T-helper 2 cell (primary cell): ENCODE measurements at regions not wholly inside any gene's neighbourhood (a gene's known extent, or its start where the extent isn't known, plus 50 kb on each side); places are given as distances from the start of the nearest gene placed in this dataset.
"Not testable (repeated sequence)": the region's sequence is repeated elsewhere in the genome, so short reads cannot be mapped to it uniquely, and the experiment has no call there.

Experiments used
- DNase-seq, 5 experiments: peaks; one replicate each; pipeline versions ENCODE4 v3.0.0 to v3.0.0-alpha.2; 2012 to 2022

DNA sequence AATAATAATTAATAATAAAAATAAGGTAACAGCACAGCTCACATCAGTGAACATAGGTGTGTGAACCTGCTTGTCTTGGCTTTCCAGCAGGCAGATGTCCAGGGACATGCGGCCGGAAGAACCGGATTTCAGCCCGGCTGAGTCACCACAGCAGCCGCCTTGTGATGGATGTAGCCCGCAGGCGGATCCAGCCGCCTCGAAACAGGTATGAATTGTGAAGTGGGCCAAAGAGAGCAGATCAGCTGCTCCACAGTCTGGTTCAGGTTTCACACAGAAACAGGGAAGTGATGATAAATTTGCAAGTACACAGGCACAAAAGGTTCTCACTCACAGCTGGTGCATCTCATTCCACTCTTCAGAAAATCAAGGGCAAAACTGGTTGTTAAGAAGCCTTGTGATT, 55.1 kb downstream of the ID4 start:
- DNase-seq, result no peak

DNA sequence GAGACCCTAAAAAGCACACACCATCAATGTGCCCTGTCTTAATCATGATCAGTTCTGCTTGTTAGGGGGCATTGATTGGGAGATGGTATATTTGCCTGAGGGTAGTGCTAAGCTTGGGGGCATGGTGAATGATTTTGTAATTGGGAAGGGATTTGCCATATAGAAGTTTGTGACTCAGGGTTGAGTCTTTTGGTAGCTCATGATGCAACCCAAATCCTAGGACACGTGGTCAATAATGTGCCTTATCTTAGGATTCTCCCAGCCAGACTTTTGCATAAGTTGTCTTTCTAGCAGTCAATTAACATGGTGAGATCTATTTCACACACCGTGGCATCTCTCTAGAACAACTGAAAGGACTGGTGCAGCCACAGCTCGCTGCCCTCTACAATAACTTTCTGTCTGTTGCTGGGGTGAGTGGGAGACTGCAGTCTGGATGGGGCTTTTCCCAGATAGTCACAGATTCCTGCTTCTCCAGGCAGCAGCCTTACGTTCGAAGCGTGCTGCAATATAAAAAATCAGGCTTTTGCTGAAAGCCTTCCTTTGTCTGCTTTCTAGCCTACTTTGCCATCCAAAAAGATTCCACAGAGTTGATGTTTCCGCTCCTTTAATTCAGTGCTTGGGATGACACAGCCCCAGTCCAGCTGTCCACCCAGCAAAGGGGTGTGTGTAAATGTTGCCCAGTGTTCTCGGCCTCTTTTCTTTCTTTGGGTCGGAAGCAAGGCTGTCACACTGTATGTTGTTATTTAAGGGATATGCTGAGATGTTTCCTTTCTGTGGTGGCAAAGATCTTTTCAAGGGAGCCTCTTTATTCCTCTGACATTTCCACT, 58.9 kb downstream of the ID4 start:
- DNase-seq, result no peak

DNA sequence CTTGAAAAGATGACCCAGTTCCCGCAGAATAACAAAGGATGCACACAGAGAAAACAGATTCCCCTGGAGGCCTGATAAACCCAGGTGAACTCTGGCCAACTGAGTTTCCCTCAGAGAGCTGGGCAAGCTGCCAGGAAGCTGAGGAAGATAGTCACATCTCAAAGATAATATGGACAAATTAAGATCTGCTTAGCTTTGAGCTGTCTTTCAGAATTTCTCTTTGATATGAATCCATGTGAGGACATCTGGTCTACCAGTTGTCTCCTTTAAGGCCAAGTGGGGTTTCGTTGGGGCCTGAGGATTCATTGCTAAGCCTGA, 59.5 kb downstream of the ID4 start:
- no peak for DNase-seq

DNA sequence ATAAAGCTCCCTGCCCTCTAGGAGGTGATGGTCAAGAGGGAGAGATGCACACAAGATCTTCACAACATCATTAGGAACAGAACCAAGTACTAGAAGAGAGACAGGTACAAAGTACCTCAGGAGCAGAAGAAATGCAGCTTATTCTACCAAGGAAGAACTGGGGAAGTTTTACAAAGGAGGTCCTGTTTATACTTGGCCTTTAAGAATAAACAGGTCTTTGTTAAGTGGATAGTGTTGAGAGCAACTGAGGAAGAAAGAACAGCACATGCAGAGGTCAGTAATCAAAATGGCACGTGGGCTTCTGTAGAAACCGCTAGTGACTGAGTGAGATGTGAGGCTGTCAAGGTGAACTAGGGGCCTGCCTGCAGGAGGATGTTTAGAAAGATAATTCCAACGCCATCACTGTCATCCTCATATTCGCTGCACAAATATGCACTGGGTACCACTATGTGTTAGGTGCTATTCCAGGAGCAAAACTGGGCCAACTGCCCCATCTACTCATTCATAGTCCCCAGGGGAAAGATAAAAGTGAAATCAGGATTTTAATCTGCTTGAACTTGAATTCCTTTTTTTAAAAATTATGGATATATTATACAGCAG, 61.1 kb downstream of the ID4 start:
- DNase-seq, result no peak

DNA sequence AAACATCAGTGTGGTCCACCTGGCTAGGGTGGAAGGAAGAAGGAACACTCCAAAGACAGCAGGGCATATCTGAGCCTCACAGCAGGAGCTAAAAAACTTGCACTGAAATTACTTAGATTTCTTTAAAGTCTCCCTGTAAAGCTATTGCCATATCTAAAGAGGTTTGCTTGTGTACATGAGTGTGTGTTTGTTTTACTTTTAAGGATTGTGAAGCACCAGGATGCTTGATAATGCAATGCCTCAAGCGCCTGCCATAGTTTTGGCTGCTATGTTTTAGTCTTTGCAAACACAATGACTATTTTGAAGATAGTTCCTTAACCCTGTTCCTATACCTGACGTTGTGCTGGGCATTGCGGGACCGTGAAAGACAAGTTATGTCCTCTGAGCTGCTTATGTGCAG, 65.0 kb downstream of the ID4 start:
- no peak for DNase-seq

DNA sequence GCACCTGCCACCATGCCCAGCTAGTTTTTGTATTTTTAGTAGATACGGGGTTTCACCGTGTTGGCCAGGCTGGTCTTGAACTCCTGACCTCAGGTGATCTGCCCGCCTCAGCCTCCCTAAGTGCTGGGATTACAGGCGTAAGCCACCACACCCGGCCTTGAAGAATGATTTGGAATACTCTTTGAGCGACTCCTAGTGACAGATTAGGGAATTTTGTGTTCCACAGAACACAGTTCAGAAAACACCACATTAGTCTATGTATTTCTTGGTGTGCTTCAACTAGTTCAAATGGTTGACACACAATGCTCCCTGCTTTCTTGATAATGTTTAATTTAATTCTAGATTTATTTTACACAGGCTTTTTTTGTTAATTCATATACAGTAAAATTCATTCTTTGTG, 67.2 kb downstream of the ID4 start:
- DNase-seq, result not testable (repeated sequence)

DNA sequence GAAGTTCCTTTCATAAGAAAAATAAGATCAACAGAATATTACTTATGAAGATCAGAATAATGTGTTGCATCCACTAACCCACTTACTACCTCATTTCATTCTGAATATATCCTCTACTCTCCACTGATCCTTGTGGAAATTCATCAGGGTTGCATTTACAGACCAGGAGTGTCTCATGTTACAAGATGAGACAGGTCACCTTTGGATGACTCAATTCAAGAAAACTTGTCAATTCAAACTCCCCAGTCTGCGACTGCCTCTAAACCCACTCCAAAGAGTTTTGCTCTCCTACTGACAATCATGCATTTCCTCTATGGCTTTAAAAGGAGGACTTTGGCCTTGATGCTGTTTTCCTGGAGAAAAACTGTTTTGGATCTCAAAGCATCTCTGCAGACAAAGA, 68.4 kb downstream of the ID4 start:
- DNase-seq, result no peak

DNA sequence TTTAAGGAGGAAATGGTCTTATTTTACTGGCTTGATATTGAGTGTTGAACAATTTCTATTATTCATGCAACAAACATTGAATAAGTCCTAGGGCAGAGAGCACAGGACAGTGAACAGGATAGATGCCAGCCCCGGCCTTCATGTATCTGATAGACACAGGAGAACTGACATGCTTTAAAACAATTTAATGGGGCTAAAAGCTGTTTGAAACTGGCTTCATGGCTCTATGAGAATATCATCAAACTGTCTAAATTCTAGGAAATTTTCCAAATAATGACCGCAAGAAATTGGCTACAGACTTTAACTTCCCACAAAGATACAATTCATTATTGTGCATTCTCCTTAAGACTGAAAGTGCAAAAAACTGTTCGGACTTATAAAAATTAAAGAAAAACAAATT, 69.0 kb downstream of the ID4 start:
- DNase-seq, result no peak

DNA sequence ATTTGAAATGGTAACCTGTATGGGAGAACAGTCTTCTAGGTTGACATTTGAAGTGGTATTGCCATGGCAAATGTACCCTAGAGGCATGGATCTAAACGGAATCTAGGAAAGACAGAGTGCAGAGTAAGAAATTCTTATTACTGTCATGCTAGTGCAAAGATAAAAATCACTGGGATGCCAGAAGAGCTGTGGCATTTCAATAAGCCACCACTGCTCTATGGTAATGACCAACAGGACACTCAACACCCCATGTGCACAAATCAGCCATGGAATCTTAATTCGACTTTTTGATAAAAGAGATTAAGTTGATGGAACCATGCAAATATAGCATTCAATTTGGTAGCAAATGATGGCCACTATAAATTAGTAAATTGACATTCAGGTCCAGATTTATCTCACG, 74.1 kb downstream of the ID4 start:
- DNase-seq, result no peak

DNA sequence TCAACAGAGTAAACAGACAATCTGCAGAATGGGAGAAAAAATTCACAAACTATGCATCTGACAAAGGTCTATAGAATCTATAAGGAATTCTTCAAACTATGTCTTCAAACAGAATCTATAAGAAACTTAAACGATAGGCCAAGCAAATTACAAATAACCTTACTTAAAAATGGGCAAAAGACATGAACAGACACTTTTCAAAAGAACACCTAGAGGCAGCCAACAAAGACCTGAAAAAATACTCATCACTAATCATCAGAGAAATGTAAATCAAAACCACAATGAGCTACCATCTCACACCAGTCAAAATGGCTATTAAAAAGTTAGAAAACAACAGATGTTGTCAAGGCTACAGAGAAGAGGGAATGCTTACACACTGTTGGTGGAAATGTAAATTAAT, 81.3 kb downstream of the ID4 start:
- DNase-seq, result no peak

DNA sequence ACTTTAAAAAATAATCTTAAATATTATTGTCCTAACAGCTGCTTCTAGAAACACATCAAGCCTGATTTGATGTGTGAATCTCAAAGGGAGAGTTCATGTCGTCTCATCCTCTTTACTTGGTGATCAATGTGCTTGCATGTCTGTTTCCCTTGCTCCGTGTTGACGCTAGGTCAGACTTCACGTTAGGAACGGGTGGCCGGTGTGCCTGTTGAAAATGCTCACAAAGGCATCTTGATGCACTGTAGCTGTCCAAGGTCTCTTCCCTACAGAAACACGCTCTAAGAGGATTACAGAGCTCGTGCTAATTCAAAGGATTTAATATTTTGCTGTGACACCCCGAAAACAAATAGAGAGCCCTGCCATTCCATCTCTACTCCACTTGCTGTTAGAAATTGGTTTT, 84.6 kb downstream of the ID4 start:
- no peak for DNase-seq

DNA sequence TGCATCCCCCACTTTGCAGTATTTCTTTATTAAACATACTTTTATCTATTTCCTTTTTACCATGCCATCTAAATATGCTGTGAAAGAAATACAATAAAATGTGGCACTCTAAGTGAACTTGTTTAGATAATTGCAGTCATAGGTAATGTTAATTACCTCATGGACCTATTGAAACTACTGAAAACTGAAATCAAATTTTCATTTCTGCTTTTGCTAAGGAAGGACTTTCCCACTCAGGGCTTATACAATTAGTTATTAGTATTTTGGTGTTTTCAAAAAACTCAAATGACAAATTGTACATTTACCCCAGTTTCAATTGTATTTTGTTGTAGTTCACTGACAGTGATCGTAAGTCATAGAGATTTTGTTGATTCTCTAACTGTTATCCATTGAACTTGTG, 88.4 kb downstream of the ID4 start:
- no peak for DNase-seq

DNA sequence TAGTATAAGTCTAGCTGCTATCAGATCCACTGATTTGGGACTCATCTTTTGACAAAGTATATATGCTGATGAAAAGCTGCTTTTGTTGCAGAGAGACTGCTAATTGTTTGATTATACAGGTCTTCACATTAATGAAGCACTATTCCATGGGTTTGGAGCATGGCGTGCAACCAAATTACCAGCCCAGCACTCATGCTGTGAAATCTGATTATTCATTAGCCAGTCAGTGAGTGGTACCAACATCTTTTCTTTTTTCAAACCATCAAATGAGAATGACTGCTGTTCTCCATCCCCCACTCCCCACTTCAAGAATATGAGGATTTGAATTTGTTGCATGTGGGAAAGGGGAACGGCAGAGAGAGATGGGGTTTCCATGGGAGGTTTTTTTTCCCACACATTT, 91.3 kb downstream of the ID4 start:
- no peak for DNase-seq

DNA sequence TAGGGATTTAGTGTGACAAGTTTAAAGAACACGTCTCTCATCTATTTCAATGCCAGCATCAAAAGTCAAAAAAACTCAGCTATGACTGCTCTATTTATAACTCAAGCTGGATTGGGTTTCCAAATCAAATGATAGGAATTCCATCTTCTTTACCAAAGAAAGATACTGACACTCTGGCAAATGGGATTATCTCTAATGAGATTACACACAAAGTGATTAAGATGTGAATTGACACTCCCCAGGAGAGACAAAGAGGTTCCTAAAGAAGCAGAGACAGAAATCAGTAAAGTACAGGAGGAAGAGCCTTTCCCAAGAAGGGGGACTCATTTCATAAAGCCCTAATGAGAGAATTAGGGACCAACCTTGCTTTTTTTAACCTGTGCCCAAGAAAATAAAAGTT, 92.1 kb downstream of the ID4 start:
- DNase-seq, result no peak

DNA sequence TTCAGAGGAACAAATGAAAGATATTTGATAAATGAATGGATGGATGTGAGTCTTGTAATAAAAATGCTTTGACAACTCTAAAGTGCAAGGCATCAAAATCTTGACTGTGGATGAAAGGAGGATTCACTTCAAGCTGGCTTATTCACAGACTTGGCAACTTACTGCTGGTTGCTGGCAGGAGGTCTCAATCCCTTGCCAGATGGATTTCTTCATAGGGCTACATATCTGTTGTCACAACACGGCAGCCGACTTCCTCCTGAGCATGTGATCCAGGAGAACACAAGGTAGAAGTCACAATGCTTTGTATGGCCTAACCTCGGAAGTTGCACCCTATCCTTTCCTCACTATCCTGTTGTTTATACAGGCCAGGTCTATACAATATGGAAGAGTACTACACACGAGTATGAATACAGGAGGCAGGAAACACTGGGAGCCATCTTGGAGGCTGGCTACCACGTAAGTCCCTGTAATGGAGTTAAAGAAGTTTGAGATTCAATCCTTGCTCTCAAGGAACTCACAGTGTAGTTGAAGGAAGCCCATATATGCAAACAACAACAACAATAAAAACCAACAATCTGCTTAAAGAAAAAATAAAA, 97.9 kb downstream of the ID4 start:
- no peak for DNase-seq

DNA sequence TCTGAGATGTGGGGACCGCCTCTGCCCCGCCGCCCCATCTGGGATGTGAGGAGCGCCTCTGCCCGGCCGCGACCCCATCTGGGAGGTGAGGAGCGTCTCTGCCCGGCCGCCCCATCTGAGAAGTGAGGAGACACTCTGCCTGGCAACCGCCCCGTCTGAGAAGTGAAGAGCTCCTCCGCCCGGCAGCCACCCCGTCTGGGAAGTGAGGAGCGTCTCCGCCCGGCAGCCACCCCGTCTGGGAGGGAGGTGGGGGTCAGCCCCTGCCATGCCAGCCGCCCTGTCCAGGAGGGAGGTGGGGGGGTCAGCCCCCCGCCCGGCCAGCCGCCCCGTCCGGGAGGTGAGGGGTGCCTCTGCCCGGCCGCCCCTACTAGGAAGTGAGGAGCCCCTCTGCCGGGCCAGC, 102.2 kb downstream of the ID4 start:
- DNase-seq, result not testable (repeated sequence)

DNA sequence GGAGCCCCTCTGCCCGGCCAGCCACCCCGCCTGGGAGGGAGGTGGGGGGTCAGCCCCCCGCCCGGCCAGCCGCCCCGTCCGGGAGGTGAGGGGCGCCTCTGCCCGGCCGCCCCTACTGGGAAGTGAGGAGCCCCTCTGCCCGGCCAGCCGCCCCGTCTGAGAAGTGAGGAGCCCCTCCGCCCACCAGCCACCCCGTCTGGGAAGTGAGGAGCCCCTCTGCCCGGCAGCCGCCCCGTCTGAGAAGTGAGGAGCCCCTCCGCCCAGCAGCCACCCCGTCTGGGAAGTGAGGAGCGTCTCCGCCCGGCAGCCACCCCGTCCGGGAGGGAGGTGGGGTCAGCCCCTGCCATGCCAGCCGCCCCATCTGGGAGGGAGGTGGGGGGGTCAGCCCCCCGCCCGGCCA, 102.8 kb downstream of the ID4 start:
- DNase-seq, result not testable (repeated sequence)

DNA sequence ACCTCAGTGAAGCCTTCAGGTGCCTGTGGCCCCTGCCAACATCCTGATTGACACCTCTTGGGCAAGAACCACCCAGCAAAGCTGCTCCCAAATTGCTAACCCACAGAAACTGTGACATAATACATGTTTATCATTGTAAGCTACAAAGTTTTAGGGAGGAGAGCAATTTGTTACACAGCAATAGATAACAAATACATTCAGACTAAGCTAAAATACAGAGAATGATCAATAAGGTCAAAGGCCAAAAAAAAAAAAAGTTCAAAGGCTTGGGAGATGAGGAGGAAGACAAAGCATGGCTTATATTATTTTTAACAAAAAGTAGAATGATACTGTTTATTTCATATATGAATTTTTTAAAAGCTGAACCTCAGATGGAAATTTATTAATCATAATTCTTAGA, 105.9 kb downstream of the ID4 start:
- DNase-seq, result no peak

DNA sequence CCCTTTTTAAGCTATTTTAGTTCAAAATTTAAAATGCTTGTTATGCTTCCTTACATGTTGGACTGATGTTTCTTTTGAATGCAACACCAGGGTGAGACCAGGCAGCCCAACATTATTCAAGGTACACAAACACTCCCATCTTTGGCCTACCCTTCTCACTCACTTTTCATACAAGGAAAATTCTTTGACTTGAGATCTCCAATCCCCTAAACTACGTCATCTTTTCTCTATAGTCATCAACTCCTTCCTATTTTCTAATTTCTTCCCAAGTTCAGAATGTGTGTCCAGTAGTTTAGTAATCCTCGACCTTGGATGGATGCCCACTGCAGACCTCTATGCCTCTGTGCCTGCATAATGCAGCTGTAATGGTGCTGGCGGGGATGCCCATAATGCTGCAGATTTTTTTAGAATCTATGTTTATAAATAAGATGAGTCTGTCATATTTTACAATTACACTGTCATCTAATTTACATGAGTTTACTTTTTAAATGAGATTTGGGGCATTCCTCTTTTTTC, 108.7 kb downstream of the ID4 start:
- no peak for DNase-seq

DNA sequence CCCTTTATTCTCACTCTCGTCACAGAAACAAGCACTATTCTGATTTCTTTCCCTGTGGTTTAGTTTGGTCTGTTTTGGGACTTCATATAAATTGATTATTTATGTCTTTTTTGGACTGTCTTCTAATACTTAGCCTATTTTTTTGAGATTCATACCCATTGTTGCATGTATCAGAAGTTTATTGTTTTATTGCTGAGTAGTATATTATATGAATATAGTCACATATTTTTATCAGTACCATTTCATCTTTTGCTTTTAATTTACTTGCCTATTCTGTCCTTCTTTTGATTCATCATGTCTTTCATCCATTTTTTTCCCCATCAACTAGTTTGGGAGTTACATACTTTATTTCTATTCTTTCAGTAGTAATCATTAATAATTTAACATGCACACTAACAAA, 112.0 kb downstream of the ID4 start:
- DNase-seq, result no peak

DNA sequence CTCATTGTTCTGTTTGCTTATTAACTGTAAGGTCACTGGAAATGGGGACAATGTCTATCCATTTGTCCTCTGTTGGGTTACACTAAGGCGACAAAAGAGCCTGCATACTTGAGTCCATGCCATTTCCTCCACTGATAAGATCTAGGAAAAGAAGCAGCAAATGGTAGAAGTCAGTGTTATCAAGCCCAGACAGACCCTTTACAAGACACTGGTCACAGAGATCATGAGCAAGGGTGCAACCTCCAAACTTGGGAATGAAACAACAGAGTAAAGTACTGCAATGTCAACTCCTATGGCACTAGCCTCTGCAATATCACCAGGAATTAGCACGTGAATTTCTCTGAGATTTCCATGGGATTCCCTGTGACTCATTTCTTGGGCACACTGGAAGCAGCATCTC, 126.9 kb downstream of the ID4 start:
- no peak for DNase-seq

DNA sequence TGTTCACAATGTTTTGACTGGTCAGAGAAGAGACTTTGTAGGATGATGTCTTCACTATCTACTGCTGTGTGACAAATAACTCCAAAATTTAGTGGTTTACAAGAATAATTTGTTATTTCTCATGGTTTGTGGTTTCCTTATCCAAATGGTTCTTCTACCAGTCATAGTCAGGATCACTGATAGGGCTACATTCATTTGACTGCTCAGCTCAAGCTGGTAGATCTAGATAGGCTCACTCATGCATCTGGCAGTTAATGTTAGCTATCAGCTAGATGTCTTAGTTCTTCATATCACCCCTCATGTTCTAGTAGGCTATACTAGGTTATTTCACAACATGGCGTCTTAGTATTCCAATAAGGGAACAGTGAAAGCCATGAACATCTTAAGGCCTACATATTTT, 131.0 kb downstream of the ID4 start:
- DNase-seq, result peak in 1 of 5 experiments; percentile 0

DNA sequence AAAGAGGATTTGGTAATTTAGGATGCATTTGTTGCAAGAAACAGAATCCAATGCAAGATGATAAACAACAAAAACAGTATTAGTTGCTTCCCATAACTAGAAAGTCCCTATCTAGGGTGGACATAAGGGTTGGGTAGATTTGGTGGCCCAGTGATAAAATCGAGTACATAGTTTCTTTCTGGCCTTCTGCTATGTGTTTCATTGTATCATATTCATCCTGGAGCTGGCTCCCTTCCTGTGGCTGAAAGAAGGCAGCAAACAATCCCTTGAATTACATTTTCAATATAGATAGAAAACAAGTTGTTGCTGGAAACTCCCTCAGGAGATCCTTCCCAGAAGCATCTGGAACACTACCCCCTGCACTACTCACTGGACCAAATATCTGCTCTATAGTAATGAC, 135.1 kb downstream of the ID4 start:
- DNase-seq, result no peak

DNA sequence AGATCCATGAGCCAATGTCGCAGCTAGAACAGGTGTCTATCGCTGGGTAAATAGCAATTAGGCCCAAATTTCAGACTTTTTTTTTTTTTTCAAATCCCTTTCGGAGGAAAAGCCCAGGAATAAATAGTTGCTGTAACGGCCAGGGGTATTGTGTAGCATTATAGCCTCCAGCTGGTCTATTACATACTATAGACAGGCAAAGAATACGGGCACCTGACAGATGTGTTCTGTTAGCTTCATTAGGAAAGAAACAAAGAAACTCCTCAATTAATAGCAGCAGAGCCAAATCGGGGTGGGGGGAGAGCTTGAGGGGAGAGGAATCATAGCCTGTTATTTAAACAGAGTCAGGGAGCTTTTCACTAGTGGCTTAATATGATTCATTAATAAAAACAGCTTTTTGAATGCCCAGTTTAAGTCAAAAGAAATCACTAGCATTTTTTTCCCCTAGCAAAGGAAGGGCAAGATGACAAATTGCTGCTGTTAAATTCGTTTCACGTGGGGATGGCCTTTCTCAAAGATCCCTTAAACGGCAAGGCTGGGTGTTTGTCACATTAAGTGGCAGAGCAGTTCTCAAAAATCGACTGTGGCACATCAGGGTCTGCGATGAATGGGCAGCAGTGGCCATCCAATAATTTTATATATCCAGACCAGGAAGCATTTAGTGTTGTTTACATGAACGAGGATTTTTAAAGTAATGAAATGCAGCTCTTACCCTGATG, 139.4 kb downstream of the ID4 start:
- DNase-seq, result no peak
